22Rv1 (cell line): ENCODE measurements at regions not wholly inside any gene's neighbourhood (a gene's known extent, or its start where the extent isn't known, plus 50 kb on each side); places are given as distances from the start of the nearest gene placed in this dataset.
"Not testable (repeated sequence)": the region's sequence is repeated elsewhere in the genome, so short reads cannot be mapped to it uniquely, and the experiment has no call there.

Source experiments
- H3K27ac ChIP-seq: fragments of 450-650 bp; 2 replicates; pipeline ENCODE4 v1.5.1; 2017
- ZFX ChIP-seq: fragments of 450-650 bp; IDR thresholded peaks from 2 replicates; pipeline ENCODE4 v1.6.1; 2017; ENCODE audit warnings: antibody characterized with exemption, borderline replicate concordance
- TF ChIP-seq, protein P1 (sequence below): fragments of 450-650 bp; IDR thresholded peaks from 2 replicates; pipeline ENCODE4 v1.5.1; 2017; ENCODE audit warnings: mild to moderate bottlenecking

DNA sequence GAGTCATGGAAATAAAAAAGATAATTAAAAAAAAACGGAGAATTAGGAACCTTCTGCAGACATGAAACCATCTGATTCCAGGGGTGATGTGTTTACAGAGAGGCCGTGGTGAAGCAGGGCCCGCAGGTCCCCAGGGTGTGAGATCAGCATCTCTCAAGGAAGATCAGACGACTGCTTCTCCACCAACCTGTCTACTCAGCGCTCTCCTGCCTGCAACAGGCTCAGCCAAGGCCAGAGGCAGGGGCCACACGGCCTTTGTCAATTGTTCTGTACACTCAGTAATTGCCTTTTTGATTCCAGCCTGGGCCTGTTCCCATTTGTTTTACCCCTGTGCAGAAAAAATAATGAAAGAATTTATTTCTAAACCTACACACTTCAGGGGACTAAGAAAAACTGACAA is 124.6 kb downstream of the NXPE2 start:
- H3K27ac ChIP-seq, result no peak overlapping the region
- no peak for TF ChIP-seq ZFX
- TF ChIP-seq, protein P1, sequence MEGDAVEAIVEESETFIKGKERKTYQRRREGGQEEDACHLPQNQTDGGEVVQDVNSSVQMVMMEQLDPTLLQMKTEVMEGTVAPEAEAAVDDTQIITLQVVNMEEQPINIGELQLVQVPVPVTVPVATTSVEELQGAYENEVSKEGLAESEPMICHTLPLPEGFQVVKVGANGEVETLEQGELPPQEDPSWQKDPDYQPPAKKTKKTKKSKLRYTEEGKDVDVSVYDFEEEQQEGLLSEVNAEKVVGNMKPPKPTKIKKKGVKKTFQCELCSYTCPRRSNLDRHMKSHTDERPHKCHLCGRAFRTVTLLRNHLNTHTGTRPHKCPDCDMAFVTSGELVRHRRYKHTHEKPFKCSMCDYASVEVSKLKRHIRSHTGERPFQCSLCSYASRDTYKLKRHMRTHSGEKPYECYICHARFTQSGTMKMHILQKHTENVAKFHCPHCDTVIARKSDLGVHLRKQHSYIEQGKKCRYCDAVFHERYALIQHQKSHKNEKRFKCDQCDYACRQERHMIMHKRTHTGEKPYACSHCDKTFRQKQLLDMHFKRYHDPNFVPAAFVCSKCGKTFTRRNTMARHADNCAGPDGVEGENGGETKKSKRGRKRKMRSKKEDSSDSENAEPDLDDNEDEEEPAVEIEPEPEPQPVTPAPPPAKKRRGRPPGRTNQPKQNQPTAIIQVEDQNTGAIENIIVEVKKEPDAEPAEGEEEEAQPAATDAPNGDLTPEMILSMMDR, result no peak

DNA sequence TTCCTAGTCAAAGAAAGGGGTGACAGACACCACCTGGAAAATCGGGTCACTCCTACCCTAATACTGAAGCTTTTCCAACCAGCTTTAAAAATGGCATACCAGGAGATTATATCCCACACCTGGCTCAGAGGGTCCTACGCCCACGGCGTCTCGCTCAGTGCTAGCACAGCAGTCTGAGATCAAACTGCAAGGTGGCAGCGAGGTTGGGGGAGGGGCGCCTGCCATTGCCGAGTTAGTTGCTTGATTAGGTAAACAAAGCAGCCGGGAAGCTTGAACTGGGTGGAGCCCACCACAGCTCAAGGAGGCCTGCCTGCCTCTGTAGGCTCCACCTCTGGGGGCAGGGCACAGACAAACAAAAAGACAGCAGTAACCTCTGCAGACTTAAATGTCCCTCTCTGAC is 127.1 kb downstream of the NXPE2 start:
- H3K27ac ChIP-seq, result not testable (repeated sequence)

DNA sequence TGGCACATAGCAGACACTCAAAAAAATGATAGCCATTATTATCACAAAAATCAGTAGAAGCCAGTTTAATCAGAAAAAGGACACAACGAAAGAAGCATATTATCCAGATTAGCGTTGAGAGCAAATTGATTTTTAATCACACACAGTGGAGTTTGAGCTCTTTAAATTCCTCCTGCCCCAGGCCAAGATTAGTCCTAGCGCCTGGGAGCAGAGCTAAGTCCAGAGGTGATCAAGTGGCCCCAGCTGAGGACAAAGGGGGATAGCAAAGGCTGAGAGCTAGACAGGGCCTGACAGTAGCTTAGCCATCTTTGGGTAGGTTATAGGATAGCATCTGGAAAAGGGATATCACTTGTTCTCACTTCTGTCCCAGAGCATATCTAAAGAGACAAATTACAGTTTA is 133.6 kb downstream of the NXPE2 start:
- H3K27ac ChIP-seq, result no peak overlapping the region
- TF ChIP-seq, protein P1, result no peak
- TF ChIP-seq ZFX, result no peak

DNA sequence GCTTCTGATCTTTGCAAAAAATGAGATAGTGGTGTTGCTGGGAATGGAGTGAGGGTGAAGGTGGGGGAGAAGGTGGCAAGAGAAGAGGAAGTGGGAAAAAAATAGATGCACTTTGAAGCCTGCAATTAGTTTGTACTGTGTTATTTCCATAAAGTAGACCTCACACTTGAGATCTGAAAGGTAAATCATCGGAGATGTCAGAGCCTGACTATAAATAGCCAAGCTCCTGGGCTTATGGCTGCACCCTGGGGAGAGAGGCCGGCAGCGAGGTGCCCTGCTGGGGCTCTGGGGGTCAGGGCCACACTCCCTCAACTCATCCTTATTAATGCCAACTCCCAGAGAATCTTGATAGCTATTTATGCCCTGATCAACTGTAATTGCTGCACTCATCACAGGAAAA is 134.4 kb downstream of the NXPE2 start:
- TF ChIP-seq, protein P1, result no peak
- no peak for TF ChIP-seq ZFX
- no peak overlapping the region for H3K27ac ChIP-seq

DNA sequence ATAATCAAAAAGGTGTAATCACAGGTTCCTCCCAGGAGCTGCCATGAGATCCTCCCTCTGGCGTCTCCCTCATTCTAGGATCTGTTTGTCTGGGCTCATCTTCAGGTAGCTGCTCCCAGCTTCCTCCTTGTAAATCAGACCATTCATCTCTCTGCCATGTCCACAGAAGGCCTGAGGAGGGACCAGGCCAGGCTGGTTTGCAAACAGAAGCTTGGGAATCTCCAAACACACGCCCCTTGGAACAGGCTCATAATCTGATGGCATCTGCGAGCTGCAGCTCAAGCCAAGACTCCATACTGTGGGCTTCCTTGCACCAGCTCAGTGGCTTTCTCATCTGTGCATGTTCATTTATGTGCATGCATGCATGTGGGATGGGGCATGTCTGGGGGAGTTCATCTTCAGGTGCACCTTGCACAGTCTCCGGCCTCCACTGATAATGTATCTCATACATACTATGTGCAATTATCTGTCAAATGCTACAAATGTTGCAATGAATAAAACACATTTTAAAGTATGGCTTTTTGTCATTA is 134.9 kb downstream of the NXPE2 start:
- no peak for TF ChIP-seq ZFX
- H3K27ac ChIP-seq, result no peak overlapping the region

DNA sequence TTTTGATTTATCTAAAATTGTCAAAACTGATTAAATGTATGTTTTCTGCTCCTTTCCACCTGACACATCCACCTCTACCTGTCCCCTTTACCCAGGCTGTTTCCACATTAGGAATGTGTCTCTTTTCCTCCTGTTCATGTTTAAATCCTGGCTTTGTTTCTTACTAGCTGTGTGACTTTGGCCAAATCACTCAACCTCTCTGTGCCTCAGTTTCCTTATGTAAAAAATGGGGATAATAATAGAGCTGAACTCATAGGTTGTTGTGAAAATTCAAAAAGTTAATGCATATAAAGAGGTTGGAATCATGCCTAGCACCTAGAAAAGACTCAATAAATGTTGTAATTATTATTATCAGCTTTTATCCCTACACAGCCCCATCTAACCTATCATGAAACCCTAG is 136.8 kb downstream of the NXPE2 start:
- TF ChIP-seq, protein P1, result no peak
- TF ChIP-seq ZFX, result no peak
- H3K27ac ChIP-seq, result no peak overlapping the region

DNA sequence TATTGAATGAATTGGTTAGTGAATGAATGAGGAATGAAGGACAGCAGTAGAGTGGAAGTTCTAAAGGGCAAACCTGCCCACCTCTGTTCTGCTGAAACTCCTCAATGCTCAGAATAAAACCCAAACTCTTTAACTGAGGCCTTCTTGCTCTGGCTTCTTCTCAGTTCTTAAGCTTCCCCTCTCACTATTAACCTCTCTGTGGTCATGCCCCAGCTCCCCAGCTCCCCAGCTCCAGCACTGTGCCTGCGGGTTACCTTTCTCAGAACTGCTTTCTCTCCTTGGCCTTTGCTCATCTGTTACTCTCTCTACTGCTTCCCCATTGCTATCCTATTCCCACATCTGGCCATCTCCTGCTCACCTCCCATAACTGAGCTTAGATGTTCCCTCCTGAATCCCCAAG is 137.4 kb downstream of the NXPE2 start:
- TF ChIP-seq, protein P1, result no peak
- TF ChIP-seq ZFX, result no peak
- H3K27ac ChIP-seq, result no peak overlapping the region

DNA sequence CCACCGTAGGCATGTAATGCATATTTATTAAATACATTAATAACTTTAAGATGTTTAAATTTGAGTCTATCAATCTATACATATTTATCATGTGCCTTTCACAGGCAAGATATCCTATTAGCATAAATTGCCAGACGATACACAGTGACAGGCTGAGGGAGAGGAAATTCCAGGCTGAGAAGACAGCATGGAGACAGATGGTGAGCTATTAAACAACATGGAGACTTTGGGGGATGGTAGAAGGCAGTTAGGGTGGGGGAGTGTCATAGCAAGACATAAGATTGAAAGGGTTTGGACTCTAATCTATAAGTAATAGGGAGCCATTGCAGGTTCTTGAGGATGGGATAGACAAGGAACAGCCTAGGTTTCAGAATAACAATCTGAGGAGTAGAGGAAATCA is 138.5 kb downstream of the NXPE2 start:
- no peak overlapping the region for H3K27ac ChIP-seq
- TF ChIP-seq ZFX, result no peak
- TF ChIP-seq, protein P1, result no peak
